HEK293T (cell line): ENCODE measurements at regions not wholly inside any gene's neighbourhood (a gene's known extent, or its start where the extent isn't known, plus 50 kb on each side); places are given as distances from the start of the nearest gene placed in this dataset.

Experiments used
- BHLHE40 ChIP-seq: fragments of 450-650 bp; IDR thresholded peaks from 2 replicates; pipeline ENCODE4 v1.6.1; 2016; ENCODE audit warnings: mild to moderate bottlenecking, moderate library complexity, borderline replicate concordance
- CTBP1 ChIP-seq: fragments of 450-650 bp; IDR thresholded peaks from 2 replicates; pipeline ENCODE4 v1.6.1; 2016; ENCODE audit warnings: borderline replicate concordance
- FOXA1 ChIP-seq: fragments of 450-650 bp; IDR thresholded peaks from 2 replicates; pipeline ENCODE4 v1.6.1; 2016; ENCODE audit warnings: mild to moderate bottlenecking
- FOXK2 ChIP-seq: fragments of 450-650 bp; IDR thresholded peaks from 2 replicates; pipeline ENCODE4 v1.6.1; 2016; ENCODE audit warnings: mild to moderate bottlenecking
- HDGF ChIP-seq: fragments of 450-650 bp; IDR thresholded peaks from 2 replicates; pipeline ENCODE4 v1.6.1; 2017; ENCODE audit warnings: antibody characterized with exemption, borderline replicate concordance

- TF ChIP-seq CTBP1 (no peak), BHLHE40 (no peak), FOXK2 (no peak), FOXA1 (no peak), HDGF (no peak)
Measured at GRCh38 chr9:26237256-26237655, 559.0 kb upstream of the TUSC1 start.
